GM23338 (cell line): ENCODE measurements at regions not wholly inside any gene's neighbourhood (a gene's known extent, or its start where the extent isn't known, plus 50 kb on each side); places are given as distances from the start of the nearest gene placed in this dataset.
"Not testable (repeated sequence)": the region's sequence is repeated elsewhere in the genome, so short reads cannot be mapped to it uniquely, and the experiment has no call there.

Experiments
- CTCF ChIP-seq, 2 experiments: fragments of 200-600 bp in 1 of 2; sonication (generic) in 1 of 2; conservative IDR thresholded peaks; 2 replicates each; pipeline versions ENCODE4 v1.5.1 to v1.6.1; 2016 to 2017; ENCODE audit warnings: antibody characterized with exemption in 2 of 2, low read depth in 2 of 2, mild to moderate bottlenecking in 2 of 2, moderate library complexity in 1 of 2
- TF ChIP-seq, protein P1 (sequence below): IDR thresholded peaks from one replicate; pipeline ENCODE4 v1.6.1; 2018; ENCODE audit warnings: antibody characterized with exemption; ENCODE audit not compliant: unreplicated experiment

DNA sequence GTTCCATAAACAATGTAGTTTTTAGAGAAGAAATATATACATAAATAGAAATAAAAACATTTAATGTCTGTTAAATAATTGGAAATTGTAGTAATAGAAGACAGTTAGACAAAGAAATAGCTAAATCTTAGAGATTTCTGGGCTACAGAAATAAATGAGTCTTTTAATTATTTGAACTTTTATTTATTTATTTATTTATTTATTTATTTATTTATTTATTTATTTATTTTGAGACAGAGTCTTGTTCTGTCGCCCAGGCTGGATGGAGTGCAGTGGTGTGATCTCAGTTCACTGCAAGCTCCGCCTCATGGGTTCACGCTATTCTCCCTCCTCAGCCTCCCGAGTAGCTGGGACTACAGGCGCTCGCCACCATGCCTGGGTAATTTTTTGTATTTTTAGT, 486.0 kb upstream of the SLITRK5 start:
- not testable (repeated sequence) for TF ChIP-seq CTCF (conservative IDR thresholded peaks at IDR 0.05; ENCODE audit: low read depth in 2 of 2)
- TF ChIP-seq, protein P1, sequence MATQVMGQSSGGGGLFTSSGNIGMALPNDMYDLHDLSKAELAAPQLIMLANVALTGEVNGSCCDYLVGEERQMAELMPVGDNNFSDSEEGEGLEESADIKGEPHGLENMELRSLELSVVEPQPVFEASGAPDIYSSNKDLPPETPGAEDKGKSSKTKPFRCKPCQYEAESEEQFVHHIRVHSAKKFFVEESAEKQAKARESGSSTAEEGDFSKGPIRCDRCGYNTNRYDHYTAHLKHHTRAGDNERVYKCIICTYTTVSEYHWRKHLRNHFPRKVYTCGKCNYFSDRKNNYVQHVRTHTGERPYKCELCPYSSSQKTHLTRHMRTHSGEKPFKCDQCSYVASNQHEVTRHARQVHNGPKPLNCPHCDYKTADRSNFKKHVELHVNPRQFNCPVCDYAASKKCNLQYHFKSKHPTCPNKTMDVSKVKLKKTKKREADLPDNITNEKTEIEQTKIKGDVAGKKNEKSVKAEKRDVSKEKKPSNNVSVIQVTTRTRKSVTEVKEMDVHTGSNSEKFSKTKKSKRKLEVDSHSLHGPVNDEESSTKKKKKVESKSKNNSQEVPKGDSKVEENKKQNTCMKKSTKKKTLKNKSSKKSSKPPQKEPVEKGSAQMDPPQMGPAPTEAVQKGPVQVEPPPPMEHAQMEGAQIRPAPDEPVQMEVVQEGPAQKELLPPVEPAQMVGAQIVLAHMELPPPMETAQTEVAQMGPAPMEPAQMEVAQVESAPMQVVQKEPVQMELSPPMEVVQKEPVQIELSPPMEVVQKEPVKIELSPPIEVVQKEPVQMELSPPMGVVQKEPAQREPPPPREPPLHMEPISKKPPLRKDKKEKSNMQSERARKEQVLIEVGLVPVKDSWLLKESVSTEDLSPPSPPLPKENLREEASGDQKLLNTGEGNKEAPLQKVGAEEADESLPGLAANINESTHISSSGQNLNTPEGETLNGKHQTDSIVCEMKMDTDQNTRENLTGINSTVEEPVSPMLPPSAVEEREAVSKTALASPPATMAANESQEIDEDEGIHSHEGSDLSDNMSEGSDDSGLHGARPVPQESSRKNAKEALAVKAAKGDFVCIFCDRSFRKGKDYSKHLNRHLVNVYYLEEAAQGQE: not testable (repeated sequence)
